HFF-Myc (cell line): ENCODE measurements at regions not wholly inside any gene's neighbourhood (a gene's known extent, or its start where the extent isn't known, plus 50 kb on each side); places are given as distances from the start of the nearest gene placed in this dataset.

ENCODE experiments used
- DNase-seq: peaks from one replicate; pipeline ENCODE4 v3.0.0-alpha.2; 2011; ENCODE audit warnings: low read depth; ENCODE audit errors: extremely low read depth
- H3K4me3 ChIP-seq: replicated peaks from 2 replicates; pipeline ENCODE4 v1.5.1; 2011; ENCODE audit warnings: low read depth, mild to moderate bottlenecking, control low read depth, low read length
- TF ChIP-seq, protein P1 (sequence below): IDR thresholded peaks from 2 replicates; pipeline ENCODE4 v1.5.1; 2012; ENCODE audit warnings: mild to moderate bottlenecking, low read depth, low read length, control low read depth; ENCODE audit errors: missing control alignments

DNA sequence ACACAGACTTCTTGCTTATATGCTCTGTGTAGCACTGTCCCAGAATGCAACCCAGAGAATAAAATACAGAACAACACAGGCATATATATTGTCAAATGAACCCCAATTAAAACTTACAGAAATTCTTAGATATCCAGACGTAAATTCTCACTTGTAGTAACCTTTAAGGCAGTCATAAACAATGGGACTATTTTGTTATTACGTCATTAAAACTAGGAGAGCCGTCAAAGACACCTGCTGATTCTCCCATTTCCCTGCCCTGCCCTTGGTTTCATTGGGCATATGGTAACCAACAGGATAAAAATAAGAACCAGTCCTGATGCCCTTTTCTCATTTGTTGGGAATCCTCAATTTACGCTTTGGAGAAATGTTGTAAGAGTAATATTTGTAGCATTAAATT is 871.3 kb upstream of the EYS start:
- TF ChIP-seq, protein P1, sequence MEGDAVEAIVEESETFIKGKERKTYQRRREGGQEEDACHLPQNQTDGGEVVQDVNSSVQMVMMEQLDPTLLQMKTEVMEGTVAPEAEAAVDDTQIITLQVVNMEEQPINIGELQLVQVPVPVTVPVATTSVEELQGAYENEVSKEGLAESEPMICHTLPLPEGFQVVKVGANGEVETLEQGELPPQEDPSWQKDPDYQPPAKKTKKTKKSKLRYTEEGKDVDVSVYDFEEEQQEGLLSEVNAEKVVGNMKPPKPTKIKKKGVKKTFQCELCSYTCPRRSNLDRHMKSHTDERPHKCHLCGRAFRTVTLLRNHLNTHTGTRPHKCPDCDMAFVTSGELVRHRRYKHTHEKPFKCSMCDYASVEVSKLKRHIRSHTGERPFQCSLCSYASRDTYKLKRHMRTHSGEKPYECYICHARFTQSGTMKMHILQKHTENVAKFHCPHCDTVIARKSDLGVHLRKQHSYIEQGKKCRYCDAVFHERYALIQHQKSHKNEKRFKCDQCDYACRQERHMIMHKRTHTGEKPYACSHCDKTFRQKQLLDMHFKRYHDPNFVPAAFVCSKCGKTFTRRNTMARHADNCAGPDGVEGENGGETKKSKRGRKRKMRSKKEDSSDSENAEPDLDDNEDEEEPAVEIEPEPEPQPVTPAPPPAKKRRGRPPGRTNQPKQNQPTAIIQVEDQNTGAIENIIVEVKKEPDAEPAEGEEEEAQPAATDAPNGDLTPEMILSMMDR: no peak
- no peak overlapping the region for H3K4me3 ChIP-seq
- DNase-seq: no peak

DNA sequence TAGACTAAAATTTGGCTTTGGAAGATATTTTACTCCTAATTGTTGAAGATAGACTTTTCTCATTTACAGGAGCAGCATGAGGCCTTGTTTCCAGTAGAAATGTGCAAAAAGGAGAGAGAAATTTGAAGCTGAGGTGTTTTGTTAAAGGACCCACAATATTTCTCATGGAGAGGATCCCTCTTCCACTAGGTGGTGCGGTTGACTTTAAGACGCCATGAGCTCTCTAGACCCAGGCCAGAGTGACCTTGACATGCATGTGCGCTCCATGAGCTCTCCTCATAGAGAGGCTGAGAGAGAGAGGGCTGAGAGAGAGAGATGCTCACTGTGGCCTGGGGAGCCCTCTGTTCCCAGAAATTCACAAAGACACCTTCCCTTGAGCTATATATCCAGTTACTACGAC is 861.2 kb upstream of the EYS start:
- no peak overlapping the region for H3K4me3 ChIP-seq
- TF ChIP-seq, protein P1: no peak
- no peak for DNase-seq

DNA sequence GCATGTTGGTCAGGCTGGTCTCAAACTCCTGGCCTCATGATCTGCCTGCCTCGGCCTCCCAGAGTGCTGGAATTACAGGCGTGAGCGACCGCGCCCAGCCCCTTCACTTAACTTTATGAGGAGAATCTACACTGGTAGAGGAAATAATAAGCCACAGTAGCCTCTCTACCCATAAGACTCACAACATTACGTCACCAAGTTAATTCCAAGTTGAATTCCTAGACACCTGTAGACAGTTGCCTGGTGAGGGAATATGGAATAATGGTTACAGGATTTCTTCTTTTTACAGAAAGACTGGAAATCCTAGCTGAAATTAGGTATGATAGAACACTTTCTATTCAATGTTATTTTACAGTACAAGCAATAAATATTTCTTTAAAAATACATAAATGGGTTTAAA is 854.5 kb upstream of the EYS start:
- H3K4me3 ChIP-seq: no peak overlapping the region
- TF ChIP-seq, protein P1: no peak
- DNase-seq: no peak

DNA sequence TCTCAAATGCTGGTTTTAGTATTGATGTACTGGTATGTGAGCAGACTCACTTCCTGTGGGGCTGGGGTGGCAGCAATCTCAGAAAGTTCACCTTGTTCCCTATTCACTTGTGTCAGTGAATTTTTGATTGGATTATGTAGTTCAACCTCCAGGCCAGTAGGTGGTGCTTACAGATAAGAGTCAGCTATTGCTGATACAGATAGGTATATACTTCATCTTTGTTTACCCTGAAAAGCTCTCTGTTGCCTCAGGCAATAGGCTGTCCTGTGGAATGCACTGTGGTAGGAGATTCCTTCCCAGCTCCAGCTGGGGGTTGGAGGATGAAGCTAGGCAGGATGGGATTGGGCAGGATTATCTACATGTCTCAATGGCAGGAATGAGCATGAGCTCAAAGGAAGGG is 851.2 kb upstream of the EYS start:
- no peak for DNase-seq
- H3K4me3 ChIP-seq: no peak overlapping the region
- TF ChIP-seq, protein P1: no peak

DNA sequence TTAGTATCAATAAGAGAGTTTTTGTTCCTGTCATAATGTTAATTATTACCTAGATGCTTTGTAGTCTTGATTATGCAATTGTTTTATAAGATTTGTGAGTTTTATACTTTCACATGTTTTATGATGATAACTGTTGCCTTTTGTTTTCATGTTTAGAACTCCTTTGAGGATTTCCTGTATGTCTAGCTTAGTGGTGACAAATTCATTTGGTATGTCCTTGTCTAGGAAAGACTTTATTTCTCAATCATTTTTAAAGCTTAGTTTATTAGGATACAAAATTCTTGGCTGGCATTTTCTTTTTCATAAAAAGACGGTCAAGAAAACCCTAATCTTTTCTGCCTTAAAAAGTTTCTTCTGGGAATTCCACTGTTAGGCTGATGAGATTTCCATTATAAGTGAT is 849.9 kb upstream of the EYS start:
- DNase-seq: no peak
- H3K4me3 ChIP-seq: no peak overlapping the region
- TF ChIP-seq, protein P1: no peak

DNA sequence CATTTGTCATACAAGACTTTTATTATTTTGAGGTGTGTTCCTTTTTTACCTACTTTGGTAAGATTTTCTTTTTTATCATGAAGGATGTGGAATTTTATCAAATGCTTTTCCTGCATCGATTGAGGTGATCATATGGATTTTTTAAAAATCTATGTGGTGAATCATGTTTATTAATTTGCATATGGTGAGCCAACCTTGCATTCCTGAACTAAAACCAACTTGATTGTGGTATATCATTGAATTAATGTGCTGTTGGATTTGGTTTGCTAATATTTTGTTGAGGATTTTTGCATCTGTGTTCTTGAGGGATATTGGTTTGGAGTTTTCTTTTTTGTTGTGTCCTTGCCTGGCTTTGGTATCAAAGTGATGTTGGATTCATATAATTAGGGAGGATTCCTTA is 848.1 kb upstream of the EYS start:
- H3K4me3 ChIP-seq: no peak overlapping the region
- TF ChIP-seq, protein P1: no peak
- DNase-seq: no peak

DNA sequence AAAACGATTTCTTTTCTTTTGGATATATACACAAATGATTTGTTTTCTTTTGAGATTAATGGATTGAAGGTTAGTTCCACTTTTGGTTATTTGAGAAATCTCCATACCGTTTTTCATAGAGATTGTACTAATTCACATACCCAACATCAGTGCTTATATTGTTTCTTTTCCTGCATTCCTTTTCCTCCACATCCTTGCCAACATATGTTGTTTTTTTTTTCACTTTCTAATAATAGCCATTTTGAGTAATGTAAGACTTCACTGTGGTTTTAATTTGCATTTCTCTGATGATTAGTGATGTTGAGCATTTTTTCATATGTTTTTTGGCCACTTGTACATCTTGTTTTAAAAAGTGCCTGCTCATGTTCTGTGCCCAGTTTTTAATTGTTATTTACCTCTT is 846.4 kb upstream of the EYS start:
- TF ChIP-seq, protein P1: no peak
- DNase-seq: no peak

More for the DNA sequence above, 846.4 kb upstream of the EYS start:
- no peak overlapping the region for H3K4me3 ChIP-seq
